ENCODE measurements at regions not wholly inside any gene's neighbourhood (a gene's known extent, or its start where the extent isn't known, plus 50 kb on each side); places are given as distances from the start of the nearest gene placed in this dataset.
"Not testable (repeated sequence)": the region's sequence is repeated elsewhere in the genome, so short reads cannot be mapped to it uniquely, and the experiment has no call there.

DNA sequence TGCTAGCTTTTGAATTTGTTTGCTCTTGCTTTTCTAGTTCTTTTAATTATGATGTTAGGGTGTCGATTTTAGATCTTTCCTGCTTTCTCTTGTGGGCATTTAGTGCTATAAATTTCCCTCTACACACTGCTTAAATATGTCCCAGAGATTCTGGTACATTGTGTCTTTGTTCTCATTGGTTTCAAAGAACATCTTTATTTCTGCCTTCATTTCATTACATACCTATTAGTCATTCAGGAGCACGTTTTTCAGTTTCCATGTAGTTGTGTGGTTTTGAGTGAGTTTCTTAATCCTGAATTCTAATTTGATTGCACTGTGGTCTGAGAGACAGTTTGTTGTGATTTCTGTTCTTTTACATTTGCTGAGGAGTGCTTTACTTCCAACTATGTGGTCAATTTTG is 51.2 kb upstream of the MB21D2 start:
- not testable (repeated sequence) for H3K4me1 ChIP-seq (ENCODE audit: low read depth, poor library complexity, severe bottlenecking); H4K20me1 ChIP-seq (ENCODE audit: insufficient read depth); H3K4me2 ChIP-seq; H2AFZ ChIP-seq (ENCODE audit: low read depth); H3K27ac ChIP-seq; H3K4me3 ChIP-seq (IDR thresholded peaks at IDR 0.05; ENCODE audit: insufficient read depth, low read depth, low read length); H3K27me3 ChIP-seq (ENCODE audit: insufficient read depth, low read depth); H3K79me2 ChIP-seq (ENCODE audit: insufficient read depth, low read depth); H3K9ac ChIP-seq; H3K36me3 ChIP-seq (ENCODE audit: insufficient read depth)

DNA sequence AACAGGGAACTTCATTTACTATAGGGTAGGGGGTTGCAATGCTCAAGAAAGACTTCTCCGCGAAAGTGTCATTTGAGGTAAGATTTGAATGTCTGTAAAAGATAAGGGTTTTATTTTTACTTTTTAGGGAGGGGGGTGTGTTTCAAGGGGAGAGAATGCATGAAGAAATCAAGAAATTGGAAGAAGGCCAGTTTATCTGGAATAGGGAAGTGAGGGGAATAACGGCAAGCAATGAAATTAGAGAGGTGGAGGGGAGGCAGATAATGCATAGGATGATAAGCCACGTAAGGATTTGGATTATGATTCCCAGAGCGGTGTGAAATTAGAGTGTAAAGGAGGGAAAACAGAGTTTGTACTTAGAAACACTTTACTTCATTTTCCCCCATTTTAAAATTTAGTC is 63.0 kb upstream of the MB21D2 start:
- no peak overlapping the region for H3K4me3 ChIP-seq (IDR thresholded peaks at IDR 0.05; ENCODE audit: insufficient read depth, low read depth, low read length)
- H3K9ac ChIP-seq = no peak overlapping the region
- no peak overlapping the region for H3K4me2 ChIP-seq
- no peaks in the 10 kb centered on the region for H3K27me3 ChIP-seq (ENCODE audit: insufficient read depth, low read depth)
- H2AFZ ChIP-seq (ENCODE audit: low read depth) = no peak overlapping the region
- H3K79me2 ChIP-seq (ENCODE audit: insufficient read depth, low read depth) = no peaks in the 10 kb centered on the region
- no peaks in the 10 kb centered on the region for H3K36me3 ChIP-seq (ENCODE audit: insufficient read depth)
- TF ChIP-seq, protein P1, sequence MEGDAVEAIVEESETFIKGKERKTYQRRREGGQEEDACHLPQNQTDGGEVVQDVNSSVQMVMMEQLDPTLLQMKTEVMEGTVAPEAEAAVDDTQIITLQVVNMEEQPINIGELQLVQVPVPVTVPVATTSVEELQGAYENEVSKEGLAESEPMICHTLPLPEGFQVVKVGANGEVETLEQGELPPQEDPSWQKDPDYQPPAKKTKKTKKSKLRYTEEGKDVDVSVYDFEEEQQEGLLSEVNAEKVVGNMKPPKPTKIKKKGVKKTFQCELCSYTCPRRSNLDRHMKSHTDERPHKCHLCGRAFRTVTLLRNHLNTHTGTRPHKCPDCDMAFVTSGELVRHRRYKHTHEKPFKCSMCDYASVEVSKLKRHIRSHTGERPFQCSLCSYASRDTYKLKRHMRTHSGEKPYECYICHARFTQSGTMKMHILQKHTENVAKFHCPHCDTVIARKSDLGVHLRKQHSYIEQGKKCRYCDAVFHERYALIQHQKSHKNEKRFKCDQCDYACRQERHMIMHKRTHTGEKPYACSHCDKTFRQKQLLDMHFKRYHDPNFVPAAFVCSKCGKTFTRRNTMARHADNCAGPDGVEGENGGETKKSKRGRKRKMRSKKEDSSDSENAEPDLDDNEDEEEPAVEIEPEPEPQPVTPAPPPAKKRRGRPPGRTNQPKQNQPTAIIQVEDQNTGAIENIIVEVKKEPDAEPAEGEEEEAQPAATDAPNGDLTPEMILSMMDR (conservative IDR thresholded peaks at IDR 0.05; ENCODE audit: low read depth, low read length) = no peak
- H4K20me1 ChIP-seq (ENCODE audit: insufficient read depth) = no peaks in the 10 kb centered on the region
- no peak overlapping the region for H3K27ac ChIP-seq
- no peaks in the 10 kb centered on the region for H3K4me1 ChIP-seq (ENCODE audit: low read depth, poor library complexity, severe bottlenecking)

DNA sequence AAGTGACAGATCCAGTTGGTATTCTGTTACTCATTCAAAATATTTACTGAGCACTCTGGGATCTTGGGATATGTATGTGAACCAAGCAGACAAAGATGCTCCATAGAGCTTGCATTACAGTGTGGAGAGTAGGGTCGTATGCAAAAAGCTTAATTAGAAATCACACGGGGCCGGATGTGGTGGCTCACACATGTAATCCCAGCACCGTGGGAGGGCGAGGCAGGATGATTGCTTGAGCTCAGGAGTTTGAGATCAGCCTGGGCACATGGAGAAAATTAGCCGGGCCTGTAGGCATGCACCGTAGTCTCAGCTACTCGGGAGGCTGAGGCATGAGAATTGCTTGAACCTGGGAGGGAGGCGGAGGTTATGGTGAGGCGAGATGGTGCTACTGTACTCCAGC is 68.7 kb upstream of the MB21D2 start:
- H4K20me1 ChIP-seq (ENCODE audit: insufficient read depth) = no peaks in the 10 kb centered on the region
- H3K4me3 ChIP-seq (IDR thresholded peaks at IDR 0.05; ENCODE audit: insufficient read depth, low read depth, low read length) = no peak overlapping the region
- H3K9ac ChIP-seq = no peak overlapping the region
- TF ChIP-seq, protein P1 (conservative IDR thresholded peaks at IDR 0.05; ENCODE audit: low read depth, low read length) = no peak
- no peak overlapping the region for H3K4me2 ChIP-seq
- no peaks in the 10 kb centered on the region for H3K79me2 ChIP-seq (ENCODE audit: insufficient read depth, low read depth)
- H3K27me3 ChIP-seq (ENCODE audit: insufficient read depth, low read depth) = no peaks in the 10 kb centered on the region
- no peaks in the 10 kb centered on the region for H3K36me3 ChIP-seq (ENCODE audit: insufficient read depth)
- H3K4me1 ChIP-seq (ENCODE audit: low read depth, poor library complexity, severe bottlenecking) = no peaks in the 10 kb centered on the region
- no peak overlapping the region for H3K27ac ChIP-seq
- no peak overlapping the region for H2AFZ ChIP-seq (ENCODE audit: low read depth)

DNA sequence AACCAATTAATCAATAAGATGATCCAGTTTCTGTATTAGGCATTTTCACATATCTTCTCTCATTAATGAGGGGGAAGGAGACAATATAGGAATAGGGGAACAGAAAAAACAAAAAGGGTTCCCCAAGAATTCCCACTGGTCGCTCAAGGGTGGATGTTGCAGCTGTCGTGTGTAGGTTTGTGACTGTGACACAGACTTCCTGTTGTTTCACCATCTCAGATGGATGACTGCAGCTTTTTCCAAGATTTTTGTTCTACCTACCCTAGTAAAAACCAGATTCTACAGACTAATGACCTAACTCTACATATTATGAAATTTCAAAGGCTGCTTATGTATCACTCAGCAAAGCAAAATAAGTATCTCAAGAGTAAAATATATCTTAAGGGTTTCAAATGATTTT is 73.7 kb upstream of the MB21D2 start:
- no peaks in the 10 kb centered on the region for H3K79me2 ChIP-seq (ENCODE audit: insufficient read depth, low read depth)
- no peak overlapping the region for H3K27ac ChIP-seq
- H3K9ac ChIP-seq = no peak overlapping the region
- H2AFZ ChIP-seq (ENCODE audit: low read depth) = no peak overlapping the region
- no peaks in the 10 kb centered on the region for H3K36me3 ChIP-seq (ENCODE audit: insufficient read depth)
- no peak overlapping the region for H3K4me3 ChIP-seq (IDR thresholded peaks at IDR 0.05; ENCODE audit: insufficient read depth, low read depth, low read length)
- TF ChIP-seq, protein P1 (conservative IDR thresholded peaks at IDR 0.05; ENCODE audit: low read depth, low read length) = no peak
- H3K4me2 ChIP-seq = no peak overlapping the region
- H4K20me1 ChIP-seq (ENCODE audit: insufficient read depth) = no peaks in the 10 kb centered on the region
- H3K4me1 ChIP-seq (ENCODE audit: low read depth, poor library complexity, severe bottlenecking) = no peaks in the 10 kb centered on the region
- H3K27me3 ChIP-seq (ENCODE audit: insufficient read depth, low read depth) = no peaks in the 10 kb centered on the region

DNA sequence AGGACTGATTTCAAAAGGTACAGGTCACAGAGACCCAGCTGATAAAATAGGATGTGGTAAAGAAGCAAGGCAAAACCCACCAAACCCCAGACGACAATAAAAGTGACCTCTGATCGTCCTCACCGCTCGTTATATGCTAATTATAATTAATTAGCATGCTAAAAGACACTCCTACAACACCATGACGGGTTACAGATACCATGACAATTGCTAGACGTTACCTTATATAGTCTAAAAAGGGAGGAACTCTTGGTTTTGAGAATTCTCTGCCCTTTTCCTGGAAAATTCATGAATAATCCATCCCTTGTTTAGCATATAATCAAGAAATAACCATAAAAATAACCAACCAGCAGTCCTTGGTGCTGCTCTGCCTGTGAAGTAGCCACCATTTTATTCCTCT is 74.7 kb upstream of the MB21D2 start:
- Histone ChIP-seq H3K9ac (no peak overlapping the region), H3K27me3 (ENCODE audit: insufficient read depth, low read depth) (no peaks in the 10 kb centered on the region), H3K36me3 (ENCODE audit: insufficient read depth) (no peaks in the 10 kb centered on the region), H3K4me2 (no peak overlapping the region), H4K20me1 (ENCODE audit: insufficient read depth) (no peaks in the 10 kb centered on the region), H3K4me1 (ENCODE audit: low read depth, poor library complexity, severe bottlenecking) (no peaks in the 10 kb centered on the region), H3K4me3 (IDR thresholded peaks at IDR 0.05; ENCODE audit: insufficient read depth, low read depth, low read length) (no peak overlapping the region), H3K79me2 (ENCODE audit: insufficient read depth, low read depth) (no peaks in the 10 kb centered on the region), H3K27ac (no peak overlapping the region), H2AFZ (ENCODE audit: low read depth) (no peak overlapping the region)
- TF ChIP-seq, protein P1 (conservative IDR thresholded peaks at IDR 0.05; ENCODE audit: low read depth, low read length) = no peak
